Progenitor cell of endocrine pancreas (in vitro differentiated cells): ENCODE measurements at regions not wholly inside any gene's neighbourhood (a gene's known extent, or its start where the extent isn't known, plus 50 kb on each side); places are given as distances from the start of the nearest gene placed in this dataset.
"Not testable (repeated sequence)": the region's sequence is repeated elsewhere in the genome, so short reads cannot be mapped to it uniquely, and the experiment has no call there.

Experiments used
- DNase-seq: peaks from one replicate; pipeline ENCODE4 v3.0.0; 2021; ENCODE audit warnings: low spot score; ENCODE audit not compliant: unreplicated experiment
- H3K27ac Mint-ChIP-seq: 2 replicates; pipeline ENCODE4 v1.8.0; 2021; ENCODE audit warnings: mild to moderate bottlenecking, moderate library complexity, mixed read lengths
- H3K27me3 Mint-ChIP-seq: 2 replicates; pipeline ENCODE4 v1.8.0; 2021; ENCODE audit warnings: mixed read lengths
- H3K36me3 Mint-ChIP-seq: 2 replicates; pipeline ENCODE4 v1.8.0; 2022; ENCODE audit warnings: mixed read lengths; ENCODE audit not compliant: insufficient read depth
- H3K4me1 Mint-ChIP-seq: 2 replicates; pipeline ENCODE4 v1.8.0; 2021; ENCODE audit warnings: low read depth, mixed read lengths
- H3K4me3 Mint-ChIP-seq: 2 replicates; pipeline ENCODE4 v1.8.0; 2021; ENCODE audit warnings: low read depth, mild to moderate bottlenecking, moderate library complexity, mixed read lengths
- H3K9me3 Mint-ChIP-seq: 2 replicates; pipeline ENCODE4 v1.8.0; 2021; ENCODE audit warnings: low read depth, mixed read lengths
- CTCF ChIP-seq: fragments of 200-600 bp; sonication (generic); IDR thresholded peaks from one replicate; pipeline ENCODE4 v1.5.0; 2021; ENCODE audit warnings: antibody characterized with exemption, mild to moderate bottlenecking; ENCODE audit not compliant: unreplicated experiment

DNA sequence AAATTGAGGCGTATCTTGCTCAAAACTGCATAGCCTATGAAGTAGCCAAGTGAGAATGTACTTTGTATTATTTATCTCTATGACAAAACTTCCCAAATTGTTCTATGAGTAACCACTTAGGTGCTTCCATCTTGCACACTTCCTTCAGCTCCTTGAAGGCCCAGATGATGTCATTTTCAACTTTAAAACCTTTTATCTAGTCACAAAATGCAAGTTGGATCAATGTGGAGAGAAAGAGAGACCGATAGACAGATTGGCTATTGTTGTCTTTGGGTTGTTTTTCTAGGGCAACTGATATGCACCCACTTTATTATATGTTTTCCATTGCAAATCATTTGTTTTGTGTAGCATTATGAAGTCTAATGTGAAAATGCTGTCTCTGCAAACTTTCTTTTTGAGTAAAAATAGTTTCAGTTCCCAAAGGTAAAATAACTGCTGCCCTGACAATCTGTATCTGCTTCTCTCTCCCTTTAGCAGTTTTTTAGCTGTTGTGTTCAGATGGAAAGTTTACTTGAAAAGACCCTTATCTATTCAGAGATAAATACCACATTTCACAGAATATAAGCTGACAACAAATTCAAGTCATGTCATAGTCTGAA, 73.7 kb upstream of the CITED2 start:
- Mint-ChIP-seq H3K9me3 (no peaks in the 10 kb centered on the region), H3K27ac (peak overlapping the region; percentile 59), H3K4me1 (peaks cover 17% of the 10 kb centered on the region), H3K27me3 (no peaks in the 10 kb centered on the region), H3K36me3 (no peaks in the 10 kb centered on the region), H3K4me3 (no peak overlapping the region)
- no peak for DNase-seq
- TF ChIP-seq CTCF = no peak

DNA sequence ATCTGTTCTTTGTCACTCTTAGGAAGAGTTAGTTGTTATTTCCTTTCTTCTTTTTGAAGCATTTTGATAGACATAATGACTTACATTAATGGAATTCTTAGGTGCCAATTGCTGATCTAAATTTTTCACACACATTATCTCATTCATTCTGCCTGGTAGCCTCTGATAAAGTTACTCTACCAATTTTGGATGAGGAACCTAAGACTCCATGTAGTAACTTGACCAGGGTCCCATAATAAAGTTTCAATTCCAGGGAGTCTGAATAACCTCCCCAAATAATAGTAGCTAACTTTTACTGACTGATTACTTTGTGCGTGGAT, 73.2 kb upstream of the CITED2 start:
- Mint-ChIP-seq H3K4me3 (no peak overlapping the region), H3K9me3 (no peaks in the 10 kb centered on the region), H3K27ac (peak overlapping the region; percentile 59)

GRCh38 chr6:139446768-139447655, 72.6 kb upstream of the CITED2 start:
- no peak for DNase-seq
- no peaks in the 10 kb centered on the region for H3K9me3 Mint-ChIP-seq
- no peaks in the 10 kb centered on the region for H3K27me3 Mint-ChIP-seq
- peaks cover 17% of the 10 kb centered on the region for H3K4me1 Mint-ChIP-seq
- H3K27ac Mint-ChIP-seq = no peak overlapping the region
- no peaks in the 10 kb centered on the region for H3K36me3 Mint-ChIP-seq
- H3K4me3 Mint-ChIP-seq = no peak overlapping the region
- TF ChIP-seq CTCF = no peak

More for the DNA sequence above, 73.2 kb upstream of the CITED2 start:
- Mint-ChIP-seq H3K36me3 (no peaks in the 10 kb centered on the region), H3K27me3 (no peaks in the 10 kb centered on the region), H3K4me1 (peaks cover 17% of the 10 kb centered on the region)
- no peak for TF ChIP-seq CTCF
- DNase-seq = no peak

GRCh38 chr6:139446138-139446715, 71.8 kb upstream of the CITED2 start:
- H3K36me3 Mint-ChIP-seq = no peaks in the 10 kb centered on the region
- H3K4me3 Mint-ChIP-seq = no peak overlapping the region
- DNase-seq = no peak
- H3K9me3 Mint-ChIP-seq = no peaks in the 10 kb centered on the region
- TF ChIP-seq CTCF = no peak
- no peak overlapping the region for H3K27ac Mint-ChIP-seq
- peaks cover 17% of the 10 kb centered on the region for H3K4me1 Mint-ChIP-seq
- no peaks in the 10 kb centered on the region for H3K27me3 Mint-ChIP-seq

DNA sequence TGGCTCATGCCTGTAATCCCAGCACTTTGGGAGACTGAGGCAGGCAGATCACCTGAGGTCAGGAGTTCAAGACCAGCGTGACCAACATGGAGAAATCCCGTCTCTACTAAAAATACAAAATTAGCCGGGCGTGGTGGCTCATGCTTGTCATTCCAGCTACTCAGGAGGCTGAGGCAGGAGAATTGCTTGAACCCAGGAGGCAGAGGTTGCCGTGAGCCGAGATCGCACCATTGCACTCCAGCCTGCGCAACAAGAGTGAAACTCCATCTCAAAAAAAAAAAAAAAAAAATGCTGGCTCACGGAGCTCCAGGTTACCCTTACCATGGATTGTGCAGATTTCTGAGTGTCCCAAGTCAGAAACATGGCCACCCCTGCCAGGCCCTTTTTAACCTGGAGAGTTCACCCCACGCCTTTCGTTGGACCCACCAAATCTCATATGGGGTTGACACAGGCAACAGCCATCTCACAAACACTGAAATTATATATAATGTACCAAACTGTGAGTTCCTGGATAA, 69.9 kb upstream of the CITED2 start:
- H3K27me3 Mint-ChIP-seq, DNase-seq, H3K9me3 Mint-ChIP-seq, H3K27ac Mint-ChIP-seq, H3K36me3 Mint-ChIP-seq, H3K4me3 Mint-ChIP-seq: not testable (repeated sequence)
- peaks cover 16% of the 10 kb centered on the region for H3K4me1 Mint-ChIP-seq
